Thyroid gland (tissue), 4 donors: ENCODE measurements at regions not wholly inside any gene's neighbourhood (a gene's known extent, or its start where the extent isn't known, plus 50 kb on each side); places are given as distances from the start of the nearest gene placed in this dataset.

Experiments
- DNase-seq, 2 donors: peaks; one replicate each; pipeline ENCODE4 v3.0.0-alpha.2; 2019
- H3K27ac ChIP-seq, 3 donors: fragments of 200-600 bp; sonication (generic); 1 replicate in 2 of 3; 2 replicates in 1 of 3; pipeline ENCODE4 v1.5.1; 2016 to 2019; ENCODE audit warnings: mild to moderate bottlenecking in 1 of 3, moderate library complexity in 1 of 3
- H3K27me3 ChIP-seq: fragments of 200-600 bp; sonication (generic); one replicate; pipeline ENCODE4 v1.5.1; 2019
- H3K36me3 ChIP-seq, 2 donors: fragments of 200-600 bp; sonication (generic); one replicate each; pipeline ENCODE4 v1.5.1; 2016 to 2019
- H3K4me1 ChIP-seq, 2 donors: fragments of 200-600 bp; sonication (generic); one replicate each; pipeline ENCODE4 v1.5.1; 2017 to 2019
- H3K4me3 ChIP-seq, 3 donors: fragments of 200-600 bp; sonication (generic); replicated peaks in 1 of 3; 1 replicate in 2 of 3; 2 replicates in 1 of 3; pipeline ENCODE4 v1.5.1; 2016; ENCODE audit warnings: mild to moderate bottlenecking in 1 of 3
- H3K9me3 ChIP-seq: fragments of 200-600 bp; sonication (generic); one replicate; pipeline ENCODE4 v1.5.1; 2017
- CTCF ChIP-seq, 6 experiments: fragments of 200-600 bp in 3 of 6; fragments of 450-650 bp in 3 of 6; sonication (generic) in 3 of 6; IDR thresholded peaks; one replicate each; pipeline ENCODE4 v1.5.1; 2016 to 2019; ENCODE audit warnings: antibody characterized with exemption in 6 of 6, mild to moderate bottlenecking in 2 of 6, inconsistent platforms in 1 of 6, moderate library complexity in 1 of 6
- POLR2A ChIP-seq, 2 donors: fragments of 450-650 bp; IDR thresholded peaks; one replicate each; pipeline ENCODE4 v1.6.1; 2017; ENCODE audit warnings: antibody characterized with exemption in 2 of 2, mild to moderate bottlenecking in 2 of 2, moderate library complexity in 1 of 2
- WGBS, 2 donors: methylation state at CpG; one replicate each; pipeline ENCODE4 v1.1.5; 2017; 5-methylcytosine and 5-hydroxymethylcytosine counted together
- intact Hi-C: fragments of 100-400 bp; cut with DNase I; formaldehyde crosslinking; loops from one replicate; pipeline ENCODE4 v1.15.1; 2023

GRCh38 chr4:166274136-166274761, 401.2 kb downstream of the TLL1 start:
- DNase-seq = no peak
- Histone ChIP-seq H3K36me3 (no peaks in the 10 kb centered on the region), H3K4me1 (no peaks in the 10 kb centered on the region), H3K27me3 (no peaks in the 10 kb centered on the region), H3K9me3 (no peaks in the 10 kb centered on the region), H3K27ac (no peak overlapping the region), H3K4me3 (no peak overlapping the region)
- intact Hi-C loops = no loop called here
- 85 to 86% methylated on average over 21 of the region's 21 CpGs for WGBS, 2 donors
- no peak for TF ChIP-seq CTCF (IDR thresholded peaks at IDR 0.05)
- TF ChIP-seq POLR2A (IDR thresholded peaks at IDR 0.05) = no peak

GRCh38 chr4:166274775-166275174, 401.7 kb downstream of the TLL1 start:
- H3K27ac ChIP-seq = no peak overlapping the region
- no peaks in the 10 kb centered on the region for H3K27me3 ChIP-seq
- DNase-seq = no peak
- 83 to 90% methylated on average over 1 of the region's 1 CpG for WGBS, 2 donors
- H3K9me3 ChIP-seq = no peaks in the 10 kb centered on the region
- H3K4me3 ChIP-seq = no peak overlapping the region
- no peaks in the 10 kb centered on the region for H3K36me3 ChIP-seq
- intact Hi-C loops = no loop called here
- TF ChIP-seq CTCF (IDR thresholded peaks at IDR 0.05) (no peak), POLR2A (IDR thresholded peaks at IDR 0.05) (no peak)
- no peaks in the 10 kb centered on the region for H3K4me1 ChIP-seq

DNA sequence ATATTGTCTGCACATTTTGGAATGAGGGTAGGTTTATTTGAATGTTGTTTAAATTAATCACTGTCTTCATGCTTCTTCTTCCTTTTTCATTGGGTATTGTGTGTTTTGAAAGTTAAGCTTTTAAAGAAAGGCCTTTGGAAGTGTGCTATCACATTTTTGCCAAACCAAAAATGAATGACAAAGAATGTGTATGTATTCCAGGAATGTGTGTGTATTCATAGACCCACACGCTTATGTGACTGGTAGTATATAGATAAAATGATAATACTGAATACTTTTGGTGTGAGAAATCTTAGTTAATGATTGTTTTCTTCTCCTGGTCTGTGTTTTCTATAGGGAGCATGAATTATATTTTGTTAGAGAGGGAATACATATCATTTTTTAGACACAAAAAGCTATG, 404.4 kb downstream of the TLL1 start:
- no peaks in the 10 kb centered on the region for H3K4me1 ChIP-seq
- no peak overlapping the region for H3K4me3 ChIP-seq
- H3K36me3 ChIP-seq = no peaks in the 10 kb centered on the region
- H3K27me3 ChIP-seq = no peaks in the 10 kb centered on the region
- H3K9me3 ChIP-seq = no peaks in the 10 kb centered on the region
- intact Hi-C loops = no loop called here
- TF ChIP-seq POLR2A (IDR thresholded peaks at IDR 0.05) (no peak), CTCF (IDR thresholded peaks at IDR 0.05) (no peak)
- no peak for DNase-seq
- WGBS, 2 donors = 69 to 75% methylated on average over 1 of the region's 1 CpG
- no peak overlapping the region for H3K27ac ChIP-seq

GRCh38 chr4:166277853-166278252, 404.8 kb downstream of the TLL1 start:
- WGBS, 2 donors = 79 to 90% methylated on average over 1 of the region's 1 CpG
- Histone ChIP-seq H3K9me3 (no peaks in the 10 kb centered on the region), H3K36me3 (no peaks in the 10 kb centered on the region), H3K27me3 (no peaks in the 10 kb centered on the region), H3K4me1 (no peaks in the 10 kb centered on the region), H3K27ac (no peak overlapping the region), H3K4me3 (no peak overlapping the region)
- DNase-seq = no peak
- intact Hi-C loops = no loop called here
- TF ChIP-seq CTCF (IDR thresholded peaks at IDR 0.05) = no peak
- TF ChIP-seq POLR2A (IDR thresholded peaks at IDR 0.05) = no peak

DNA sequence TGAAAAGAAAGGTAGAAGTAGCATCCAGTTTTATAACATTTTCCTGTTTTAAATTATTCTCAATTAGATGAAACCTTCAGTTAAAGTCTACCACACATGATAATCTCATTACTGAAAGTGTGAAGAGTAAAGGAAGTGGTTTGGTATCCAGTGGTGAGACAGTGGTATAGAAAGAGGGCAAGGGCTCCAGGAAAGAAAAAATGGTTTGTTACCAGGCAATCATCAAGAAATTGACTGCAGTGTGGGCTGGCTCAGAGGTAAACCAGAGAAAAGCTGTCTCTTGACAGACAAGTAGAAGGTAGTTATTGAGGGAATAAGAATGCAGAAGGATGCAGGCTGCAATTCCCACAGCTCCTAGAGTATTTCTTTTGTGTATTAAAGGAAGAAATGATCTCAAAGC, 406.2 kb downstream of the TLL1 start:
- no peaks in the 10 kb centered on the region for H3K36me3 ChIP-seq
- H3K9me3 ChIP-seq = no peaks in the 10 kb centered on the region
- no peak overlapping the region for H3K4me3 ChIP-seq
- H3K4me1 ChIP-seq = no peaks in the 10 kb centered on the region
- no peak for TF ChIP-seq CTCF (IDR thresholded peaks at IDR 0.05)
- DNase-seq = no peak
- intact Hi-C loops = no loop called here
- H3K27ac ChIP-seq = no peak overlapping the region
- no peaks in the 10 kb centered on the region for H3K27me3 ChIP-seq
